Stomach (tissue), 8 donors: ENCODE measurements at regions not wholly inside any gene's neighbourhood (a gene's known extent, or its start where the extent isn't known, plus 50 kb on each side); places are given as distances from the start of the nearest gene placed in this dataset.

Experiments used
- DNase-seq, 2 donors: peaks; one replicate each; pipeline versions ENCODE4 v3.0.0 to v3.0.0-alpha.2; 2013 to 2019
- H3K27ac ChIP-seq, 5 donors: fragments of 200-600 bp in 4 of 5; sonication (generic) in 4 of 5; one replicate each; pipeline ENCODE4 v1.5.1; 2013 to 2019; ENCODE audit warnings: mild to moderate bottlenecking in 1 of 5, moderate library complexity in 1 of 5
- H3K27me3 ChIP-seq, 3 donors: fragments of 200-600 bp; sonication (generic); one replicate each; pipeline ENCODE4 v1.5.1; 2017 to 2019; ENCODE audit warnings: mixed run types in 1 of 3
- H3K36me3 ChIP-seq, 4 donors: fragments of 200-600 bp; sonication (generic); 1 replicate in 3 of 4; 2 replicates in 1 of 4; pipeline ENCODE4 v1.5.1; 2016 to 2019
- H3K4me1 ChIP-seq, 4 donors: fragments of 200-600 bp; sonication (generic); one replicate each; pipeline ENCODE4 v1.5.1; 2016 to 2019
- H3K4me3 ChIP-seq, 4 donors: fragments of 200-600 bp; sonication (generic) in 3 of 4; one replicate each; pipeline ENCODE4 v1.5.1; 2016 to 2019; ENCODE audit warnings: mild to moderate bottlenecking in 1 of 4
- H3K9me3 ChIP-seq, 4 donors: fragments of 200-600 bp; sonication (generic); one replicate each; pipeline ENCODE4 v1.5.1; 2016 to 2019
- EP300 ChIP-seq: sonication (generic); formaldehyde crosslinking; IDR thresholded peaks from one replicate; pipeline ENCODE4 v1.6.1; 2017; ENCODE audit warnings: antibody characterized with exemption
- POLR2A ChIP-seq, 4 donors: fragments of 450-650 bp; IDR thresholded peaks; one replicate each; pipeline ENCODE4 v1.6.1; 2016; ENCODE audit warnings: antibody characterized with exemption in 4 of 4, control low read depth in 2 of 4, mild to moderate bottlenecking in 1 of 4, moderate library complexity in 1 of 4
- POLR2AphosphoS5 ChIP-seq, 3 donors: sonication (generic); formaldehyde crosslinking; IDR thresholded peaks; one replicate each; pipeline ENCODE4 v1.6.1; 2016; ENCODE audit warnings: antibody characterized with exemption in 3 of 3
- WGBS, 5 donors: extraction: QIAGEN DNeasy Blood & Tissue Kit in 3 of 5; methylation state at CpG; one replicate each; pipeline versions ENCODE4 v1.1.5 to v1.1.7; 2013 to 2018; 5-methylcytosine and 5-hydroxymethylcytosine counted together
- intact Hi-C: fragments of 100-400 bp; cut with DNase I; formaldehyde crosslinking; loops from one replicate; pipeline ENCODE4 v1.15.1; 2023; ENCODE audit warnings: low total_unique reads
- TF ChIP-seq, protein P1 (sequence below), 7 experiments: fragments of 450-650 bp in 4 of 7; fragments of 200-600 bp in 3 of 7; sonication (generic) in 3 of 7; IDR thresholded peaks; one replicate each; pipeline ENCODE4 v1.5.1; 2016 to 2019; ENCODE audit warnings: antibody characterized with exemption in 7 of 7, control low read depth in 2 of 7, mild to moderate bottlenecking in 1 of 7
- donor health status: healthy with polysubstance abuse.
- donor health status: Bipolar disorder and iron deficiency.
- donor health status: healthy.

DNA sequence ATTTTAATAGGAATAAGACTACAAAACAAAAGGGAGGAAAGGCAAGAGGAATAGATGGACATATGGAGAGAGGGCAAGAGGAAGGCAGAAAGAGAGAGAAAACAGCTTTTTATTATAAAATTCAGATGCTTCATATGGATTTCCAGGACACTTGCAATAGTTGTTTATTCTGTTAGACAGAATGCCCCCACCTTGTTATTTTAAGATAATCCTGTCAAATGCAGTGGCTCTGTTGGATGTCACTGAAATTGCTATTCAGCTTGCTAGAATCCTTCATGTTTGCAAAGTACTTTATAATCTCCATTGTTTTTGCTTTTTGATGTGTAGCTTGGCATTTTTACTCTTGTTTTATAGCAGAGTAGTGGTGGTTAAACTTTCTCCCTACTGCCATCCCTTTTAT, 432.4 kb upstream of the AZI2 start:
- TF ChIP-seq POLR2A (IDR thresholded peaks at IDR 0.05): no peak
- TF ChIP-seq, protein P1, sequence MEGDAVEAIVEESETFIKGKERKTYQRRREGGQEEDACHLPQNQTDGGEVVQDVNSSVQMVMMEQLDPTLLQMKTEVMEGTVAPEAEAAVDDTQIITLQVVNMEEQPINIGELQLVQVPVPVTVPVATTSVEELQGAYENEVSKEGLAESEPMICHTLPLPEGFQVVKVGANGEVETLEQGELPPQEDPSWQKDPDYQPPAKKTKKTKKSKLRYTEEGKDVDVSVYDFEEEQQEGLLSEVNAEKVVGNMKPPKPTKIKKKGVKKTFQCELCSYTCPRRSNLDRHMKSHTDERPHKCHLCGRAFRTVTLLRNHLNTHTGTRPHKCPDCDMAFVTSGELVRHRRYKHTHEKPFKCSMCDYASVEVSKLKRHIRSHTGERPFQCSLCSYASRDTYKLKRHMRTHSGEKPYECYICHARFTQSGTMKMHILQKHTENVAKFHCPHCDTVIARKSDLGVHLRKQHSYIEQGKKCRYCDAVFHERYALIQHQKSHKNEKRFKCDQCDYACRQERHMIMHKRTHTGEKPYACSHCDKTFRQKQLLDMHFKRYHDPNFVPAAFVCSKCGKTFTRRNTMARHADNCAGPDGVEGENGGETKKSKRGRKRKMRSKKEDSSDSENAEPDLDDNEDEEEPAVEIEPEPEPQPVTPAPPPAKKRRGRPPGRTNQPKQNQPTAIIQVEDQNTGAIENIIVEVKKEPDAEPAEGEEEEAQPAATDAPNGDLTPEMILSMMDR (IDR thresholded peaks at IDR 0.05): no peak
- H3K27ac ChIP-seq: no peak overlapping the region
- intact Hi-C loops: no loop called here

DNA sequence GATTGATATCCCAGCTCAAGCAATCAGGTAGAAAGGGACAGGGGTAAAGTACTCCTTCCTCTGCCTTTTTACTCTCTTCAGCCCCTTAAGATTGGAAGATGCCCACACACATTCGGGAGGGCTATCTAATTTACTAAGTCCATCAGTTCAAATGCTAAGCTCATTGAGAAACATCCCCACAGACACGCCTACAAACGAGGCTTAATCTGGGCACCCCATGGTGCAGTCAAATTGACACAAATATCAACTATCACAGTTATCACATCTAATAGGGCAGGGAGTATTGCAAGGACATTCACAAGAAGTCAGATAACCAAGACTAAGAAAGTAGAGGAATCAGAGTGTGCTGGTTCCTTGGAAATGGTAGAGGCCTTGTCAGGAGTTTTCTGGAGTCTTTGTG, 437.8 kb upstream of the AZI2 start:
- no peaks in the 10 kb centered on the region for H3K36me3 ChIP-seq
- intact Hi-C loops: no loop called here
- no peaks in the 10 kb centered on the region for H3K9me3 ChIP-seq
- no peak overlapping the region for H3K4me3 ChIP-seq
- no peak for DNase-seq
- no peak overlapping the region for H3K27ac ChIP-seq
- 77 to 91% (median 84%) methylated on average over 3 of the region's 3 CpGs for WGBS, 5 donors
- TF ChIP-seq, protein P1 (IDR thresholded peaks at IDR 0.05): no peak
- TF ChIP-seq POLR2AphosphoS5 (IDR thresholded peaks at IDR 0.05) (no peak), POLR2A (IDR thresholded peaks at IDR 0.05) (no peak), EP300 (no peak)
- H3K4me1 ChIP-seq: no peaks in the 10 kb centered on the region
- H3K27me3 ChIP-seq: no peaks in the 10 kb centered on the region

More for the DNA sequence above, 432.4 kb upstream of the AZI2 start:
- Histone ChIP-seq H3K4me3 (no peak overlapping the region), H3K27me3 (no peaks in the 10 kb centered on the region), H3K4me1 (peaks cover 0 to 9% (median 0%) of the 10 kb centered on the region in 4 donors), H3K9me3 (no peaks in the 10 kb centered on the region), H3K36me3 (no peaks in the 10 kb centered on the region)
- DNase-seq: no peak

DNA sequence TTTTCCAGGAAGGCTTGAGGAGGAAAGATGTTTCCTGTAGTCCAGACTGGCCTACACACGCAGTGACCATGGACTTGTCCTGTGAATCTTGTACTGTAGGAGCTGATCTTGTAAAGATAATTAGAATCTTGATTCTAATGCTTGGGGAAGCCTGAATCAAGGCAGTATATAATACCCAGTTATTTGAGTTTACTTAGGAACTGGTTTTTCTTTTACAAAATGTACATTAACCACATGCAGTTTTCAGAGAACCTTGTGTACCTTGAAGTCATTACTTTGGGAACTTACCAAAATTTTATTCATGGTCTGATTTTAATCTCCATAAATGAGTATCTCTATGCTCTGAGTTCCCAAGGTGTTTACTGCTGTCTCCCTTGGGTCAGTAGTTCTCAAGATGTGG, 439.9 kb upstream of the AZI2 start:
- no peak overlapping the region for H3K27ac ChIP-seq
- no peak for DNase-seq
- 31 to 68% (median 37%) methylated on average over 1 of the region's 1 CpG for WGBS, 5 donors
- H3K36me3 ChIP-seq: no peaks in the 10 kb centered on the region
- intact Hi-C loops: no loop called here
- no peaks in the 10 kb centered on the region for H3K9me3 ChIP-seq
- no peak overlapping the region for H3K4me3 ChIP-seq
- no peaks in the 10 kb centered on the region for H3K4me1 ChIP-seq
- TF ChIP-seq EP300 (no peak), POLR2AphosphoS5 (IDR thresholded peaks at IDR 0.05) (no peak), POLR2A (IDR thresholded peaks at IDR 0.05) (no peak)
- TF ChIP-seq, protein P1 (IDR thresholded peaks at IDR 0.05): no peak
- no peaks in the 10 kb centered on the region for H3K27me3 ChIP-seq

DNA sequence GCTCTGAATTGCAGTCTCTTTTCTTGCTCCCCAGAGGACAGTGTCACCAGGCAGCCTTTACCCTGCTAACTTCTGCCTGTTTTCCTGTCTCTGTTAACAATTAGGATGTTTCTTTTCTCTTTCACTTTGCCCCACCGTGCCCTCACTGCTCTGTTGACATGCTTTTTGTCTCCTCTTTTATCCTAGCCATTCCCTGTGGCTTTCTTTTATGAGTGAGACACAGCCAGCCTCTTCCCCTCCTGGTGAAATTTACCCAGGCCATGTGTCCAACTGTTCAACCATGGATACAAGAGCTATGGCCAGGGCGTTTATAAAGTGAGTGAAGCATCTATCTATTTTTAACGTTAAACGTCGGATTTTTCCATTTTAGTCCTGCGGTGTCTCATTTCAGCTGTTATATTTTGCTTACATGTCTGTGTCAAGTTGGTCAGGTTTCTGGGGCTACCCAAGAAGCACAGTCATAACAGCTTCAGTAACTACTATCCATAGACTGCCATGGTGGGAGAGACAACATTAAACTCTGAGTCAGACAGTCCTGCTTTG, 443.2 kb upstream of the AZI2 start:
- 70 to 78% (median 72%) methylated on average over 6 of the region's 6 CpGs for WGBS, 5 donors

More for the DNA sequence above, 443.2 kb upstream of the AZI2 start:
- H3K36me3 ChIP-seq: no peaks in the 10 kb centered on the region
- H3K9me3 ChIP-seq: no peaks in the 10 kb centered on the region
- no peak overlapping the region for H3K27ac ChIP-seq
- no peak for TF ChIP-seq POLR2AphosphoS5 (IDR thresholded peaks at IDR 0.05)
- TF ChIP-seq, protein P1 (IDR thresholded peaks at IDR 0.05): no peak
- H3K4me1 ChIP-seq: no peaks in the 10 kb centered on the region
- H3K4me3 ChIP-seq: no peak overlapping the region
- H3K27me3 ChIP-seq: no peaks in the 10 kb centered on the region
- intact Hi-C loops: no loop called here
- no peak for DNase-seq
